HepG2 (cell line): ENCODE measurements at regions not wholly inside any gene's neighbourhood (a gene's known extent, or its start where the extent isn't known, plus 50 kb on each side); places are given as distances from the start of the nearest gene placed in this dataset.

ENCODE experiments used
- ATAC-seq: fragments of 200-7000 bp; cut with Tn5 transposase; 3 replicates; pipeline ENCODE4 v1.9.1; 2020; ENCODE audit warnings: mild to moderate bottlenecking, moderate library complexity
- BruUV-seq: library from RNA; stranded (reverse); fragments of 400-500 nt; replicated peaks from 2 replicates; lab custom pipeline; 2021; lab: Mats Ljungman, UMichigan
- CTCF ChIA-PET: fragments of 300-600 bp; formaldehyde crosslinking; extraction: SDS; loops from one replicate; lab custom pipeline; 2021; ENCODE audit warnings: low total read pairs, inconsistent platforms, low intra/inter-chr PET ratio; lab: Yijun Ruan, JAX
- POLR2A ChIA-PET: fragments of 350-600 bp; sonication (Branson Sonifier 250); formaldehyde crosslinking; loops from one replicate; lab custom pipeline; 2020; ENCODE audit warnings: antibody characterized with exemption, inconsistent platforms; lab: Yijun Ruan, JAX
- DNase-seq: peaks from one replicate; pipeline ENCODE4 v3.0.0-alpha.2; 2015; ENCODE audit warnings: low spot score
- FAIRE-seq: peaks from 3 replicates; lab custom pipeline; 2011; peaks lifted over from hg19 to GRCh38; lab: Jason Lieb, UNC
- H2AFZ ChIP-seq: one replicate; pipeline ENCODE4 v1.6.1; 2011; ENCODE audit warnings: low read length, inconsistent platforms
- H3K27ac ChIP-seq: fragments of 300-600 bp; 3 replicates; pipeline ENCODE4 v1.8.0; 2011; ENCODE audit warnings: mixed run types, mild to moderate bottlenecking, mixed read lengths, low read length, inconsistent platforms; ENCODE audit not compliant: insufficient read depth; ENCODE audit errors: extremely low read length
- H3K27me3 ChIP-seq, 2 experiments: fragments of 200-600 bp in 1 of 2; 2 replicates in 1 of 2; 3 replicates in 1 of 2; pipeline versions ENCODE4 v1.6.0 to v1.8.0; 2011; ENCODE audit warnings: low read length in 2 of 2, mild to moderate bottlenecking in 2 of 2, moderate library complexity in 2 of 2, inconsistent platforms in 1 of 2; ENCODE audit not compliant: insufficient read depth in 2 of 2, control insufficient read depth in 1 of 2
- H3K36me3 ChIP-seq, 2 experiments: fragments of 200-600 bp in 1 of 2; replicated peaks in 1 of 2; 2 replicates in 1 of 2; 3 replicates in 1 of 2; pipeline versions ENCODE4 v1.5.1 to v1.8.0; 2011; ENCODE audit warnings: low read length in 2 of 2, inconsistent platforms in 1 of 2; ENCODE audit not compliant: insufficient read depth in 2 of 2, control insufficient read depth in 1 of 2
- H3K4me1 ChIP-seq: 2 replicates; pipeline ENCODE4 v1.5.1; 2012; ENCODE audit warnings: low read length, inconsistent platforms; ENCODE audit not compliant: insufficient read depth
- H3K4me2 ChIP-seq: 2 replicates; pipeline ENCODE4 v1.6.0; 2011; ENCODE audit warnings: low read depth, low read length, inconsistent platforms
- H3K4me3 ChIP-seq, 3 experiments: fragments of 200-600 bp in 1 of 3; sonication (generic), shearing (Covaris generic) in 1 of 3; replicated peaks in 1 of 3; 2 replicates each; pipeline ENCODE4 v1.5.1; 2011 to 2016; ENCODE audit warnings: low read length in 3 of 3, inconsistent platforms in 2 of 3, low read depth in 2 of 3, mild to moderate bottlenecking in 2 of 3, control low read depth in 1 of 3, mixed read lengths in 1 of 3; ENCODE audit not compliant: insufficient read depth in 1 of 3
- H3K79me2 ChIP-seq: one replicate; pipeline ENCODE4 v1.6.1; 2011; ENCODE audit warnings: low read length, inconsistent platforms; ENCODE audit not compliant: insufficient read depth
- H3K9ac ChIP-seq: 2 replicates; pipeline ENCODE4 v1.6.0; 2011; ENCODE audit warnings: mild to moderate bottlenecking, low read depth, low read length, inconsistent platforms; ENCODE audit not compliant: insufficient read depth
- H3K9me3 ChIP-seq: 2 replicates; pipeline ENCODE4 v1.5.1; 2012; ENCODE audit warnings: mild to moderate bottlenecking, low read length
- H4K20me1 ChIP-seq: 2 replicates; pipeline ENCODE4 v1.6.0; 2011; ENCODE audit warnings: inconsistent platforms, mild to moderate bottlenecking, low read length, moderate library complexity; ENCODE audit not compliant: insufficient read depth
- FOXP1 ChIP-seq, 2 experiments: fragments of 450-650 bp in 1 of 2; IDR thresholded peaks; 2 replicates each; pipeline ENCODE4 v1.6.1; 2017 to 2018; ENCODE audit warnings: antibody characterized with exemption in 1 of 2
- NONO ChIP-seq, 2 experiments: fragments of 450-650 bp in 1 of 2; sonication (generic) in 1 of 2; formaldehyde crosslinking in 1 of 2; IDR thresholded peaks in 1 of 2; conservative IDR thresholded peaks in 1 of 2; 2 replicates each; pipeline versions ENCODE4 v1.6.1 to v1.8.0; 2017 to 2022; ENCODE audit warnings: mild to moderate bottlenecking in 1 of 2, missing genetic modification reagents in 1 of 2, moderate library complexity in 1 of 2
- SKI ChIP-seq: fragments of 450-650 bp; IDR thresholded peaks from one replicate; pipeline ENCODE4 v1.6.1; 2018; ENCODE audit warnings: mild to moderate bottlenecking; ENCODE audit not compliant: partially characterized antibody
- ZNF138 ChIP-seq: sonication (generic); formaldehyde crosslinking; IDR thresholded peaks from 2 replicates; pipeline ENCODE4 v1.5.0; 2020; ENCODE audit warnings: mild to moderate bottlenecking, low read depth, missing genetic modification reagents
- ZNF205 ChIP-seq: IDR thresholded peaks from 2 replicates; pipeline ENCODE4 v1.6.1; 2018; ENCODE audit warnings: missing biosample characterization, missing genetic modification reagents
- ZNF430 ChIP-seq: sonication (generic); formaldehyde crosslinking; IDR thresholded peaks from 2 replicates; pipeline ENCODE4 v1.9.0; 2021; ENCODE audit warnings: mild to moderate bottlenecking, missing genetic modification reagents
- ZNF777 ChIP-seq: sonication (generic); formaldehyde crosslinking; IDR thresholded peaks from 2 replicates; pipeline ENCODE4 v1.4.0; 2020; ENCODE audit warnings: missing genetic modification reagents
- WGBS: methylation state at CpG from one replicate; pipeline ENCODE4 v1.1.6; 2017; ENCODE audit warnings: low lambda C conversion rate; 5-methylcytosine and 5-hydroxymethylcytosine counted together
- in situ Hi-C: cut with HindIII; loops from 2 replicates; pipeline ENCODE4 v1.10.0; 2017; ENCODE audit warnings: low pct_unique_long_range_greater_than_20kb; ENCODE audit not compliant: extremely low pct_ligation_motif_present
- intact Hi-C: fragments of 100-400 bp; cut with micrococcal nuclease; formaldehyde crosslinking; loops from one replicate; pipeline ENCODE4 v1.10.0; 2022; ENCODE audit not compliant: unreplicated experiment
- TF ChIP-seq, protein P1 (sequence below): sonication (generic); formaldehyde crosslinking; IDR thresholded peaks from 2 replicates; pipeline ENCODE4 v1.5.0; 2020; ENCODE audit warnings: mild to moderate bottlenecking, missing genetic modification reagents, borderline replicate concordance

DNA sequence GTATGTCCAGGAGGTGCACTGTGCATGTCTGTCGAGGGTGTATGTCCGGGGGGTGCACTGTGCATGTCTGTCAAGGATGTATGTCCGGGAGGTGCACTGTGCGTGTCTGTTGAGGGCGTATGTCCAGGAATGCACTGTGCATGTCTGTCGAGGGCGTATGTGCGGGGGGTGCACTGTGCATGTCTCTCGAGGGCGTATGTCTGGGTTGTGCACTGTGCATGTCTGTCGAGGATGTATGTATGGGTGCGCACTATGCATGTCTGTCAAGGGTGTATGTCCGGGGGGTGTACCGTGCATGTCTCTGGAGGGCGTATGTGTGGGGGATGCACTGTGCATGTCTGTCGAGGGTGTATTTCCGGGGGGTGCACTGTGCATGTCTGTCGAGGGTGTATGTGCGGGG, 249.3 kb upstream of the MYT1L start:
- intact Hi-C loops: no loop called here
- no peak for DNase-seq
- ChIA-PET POLR2A (no interaction called here), CTCF (no interaction called here)
- Histone ChIP-seq H3K9me3 (no peaks in the 10 kb centered on the region), H3K27ac (no peak overlapping the region), H4K20me1 (no peaks in the 10 kb centered on the region; the same call in 1 of the 2 replicates)
- 38% methylated on average over 14 of the region's 19 CpGs for WGBS
- TF ChIP-seq ZNF430 (CRISPR knock-in tag): no peak
- TF ChIP-seq SKI: no peak
- TF ChIP-seq ZNF138 (CRISPR knock-in tag): no peak
- TF ChIP-seq NONO (IDR thresholded peaks at IDR 0.05): no peak
- TF ChIP-seq NONO (CRISPR knock-in tag; conservative IDR thresholded peaks at IDR 0.05): no peak
- TF ChIP-seq ZNF205 (CRISPR knock-in tag): no peak
- TF ChIP-seq, protein P1, sequence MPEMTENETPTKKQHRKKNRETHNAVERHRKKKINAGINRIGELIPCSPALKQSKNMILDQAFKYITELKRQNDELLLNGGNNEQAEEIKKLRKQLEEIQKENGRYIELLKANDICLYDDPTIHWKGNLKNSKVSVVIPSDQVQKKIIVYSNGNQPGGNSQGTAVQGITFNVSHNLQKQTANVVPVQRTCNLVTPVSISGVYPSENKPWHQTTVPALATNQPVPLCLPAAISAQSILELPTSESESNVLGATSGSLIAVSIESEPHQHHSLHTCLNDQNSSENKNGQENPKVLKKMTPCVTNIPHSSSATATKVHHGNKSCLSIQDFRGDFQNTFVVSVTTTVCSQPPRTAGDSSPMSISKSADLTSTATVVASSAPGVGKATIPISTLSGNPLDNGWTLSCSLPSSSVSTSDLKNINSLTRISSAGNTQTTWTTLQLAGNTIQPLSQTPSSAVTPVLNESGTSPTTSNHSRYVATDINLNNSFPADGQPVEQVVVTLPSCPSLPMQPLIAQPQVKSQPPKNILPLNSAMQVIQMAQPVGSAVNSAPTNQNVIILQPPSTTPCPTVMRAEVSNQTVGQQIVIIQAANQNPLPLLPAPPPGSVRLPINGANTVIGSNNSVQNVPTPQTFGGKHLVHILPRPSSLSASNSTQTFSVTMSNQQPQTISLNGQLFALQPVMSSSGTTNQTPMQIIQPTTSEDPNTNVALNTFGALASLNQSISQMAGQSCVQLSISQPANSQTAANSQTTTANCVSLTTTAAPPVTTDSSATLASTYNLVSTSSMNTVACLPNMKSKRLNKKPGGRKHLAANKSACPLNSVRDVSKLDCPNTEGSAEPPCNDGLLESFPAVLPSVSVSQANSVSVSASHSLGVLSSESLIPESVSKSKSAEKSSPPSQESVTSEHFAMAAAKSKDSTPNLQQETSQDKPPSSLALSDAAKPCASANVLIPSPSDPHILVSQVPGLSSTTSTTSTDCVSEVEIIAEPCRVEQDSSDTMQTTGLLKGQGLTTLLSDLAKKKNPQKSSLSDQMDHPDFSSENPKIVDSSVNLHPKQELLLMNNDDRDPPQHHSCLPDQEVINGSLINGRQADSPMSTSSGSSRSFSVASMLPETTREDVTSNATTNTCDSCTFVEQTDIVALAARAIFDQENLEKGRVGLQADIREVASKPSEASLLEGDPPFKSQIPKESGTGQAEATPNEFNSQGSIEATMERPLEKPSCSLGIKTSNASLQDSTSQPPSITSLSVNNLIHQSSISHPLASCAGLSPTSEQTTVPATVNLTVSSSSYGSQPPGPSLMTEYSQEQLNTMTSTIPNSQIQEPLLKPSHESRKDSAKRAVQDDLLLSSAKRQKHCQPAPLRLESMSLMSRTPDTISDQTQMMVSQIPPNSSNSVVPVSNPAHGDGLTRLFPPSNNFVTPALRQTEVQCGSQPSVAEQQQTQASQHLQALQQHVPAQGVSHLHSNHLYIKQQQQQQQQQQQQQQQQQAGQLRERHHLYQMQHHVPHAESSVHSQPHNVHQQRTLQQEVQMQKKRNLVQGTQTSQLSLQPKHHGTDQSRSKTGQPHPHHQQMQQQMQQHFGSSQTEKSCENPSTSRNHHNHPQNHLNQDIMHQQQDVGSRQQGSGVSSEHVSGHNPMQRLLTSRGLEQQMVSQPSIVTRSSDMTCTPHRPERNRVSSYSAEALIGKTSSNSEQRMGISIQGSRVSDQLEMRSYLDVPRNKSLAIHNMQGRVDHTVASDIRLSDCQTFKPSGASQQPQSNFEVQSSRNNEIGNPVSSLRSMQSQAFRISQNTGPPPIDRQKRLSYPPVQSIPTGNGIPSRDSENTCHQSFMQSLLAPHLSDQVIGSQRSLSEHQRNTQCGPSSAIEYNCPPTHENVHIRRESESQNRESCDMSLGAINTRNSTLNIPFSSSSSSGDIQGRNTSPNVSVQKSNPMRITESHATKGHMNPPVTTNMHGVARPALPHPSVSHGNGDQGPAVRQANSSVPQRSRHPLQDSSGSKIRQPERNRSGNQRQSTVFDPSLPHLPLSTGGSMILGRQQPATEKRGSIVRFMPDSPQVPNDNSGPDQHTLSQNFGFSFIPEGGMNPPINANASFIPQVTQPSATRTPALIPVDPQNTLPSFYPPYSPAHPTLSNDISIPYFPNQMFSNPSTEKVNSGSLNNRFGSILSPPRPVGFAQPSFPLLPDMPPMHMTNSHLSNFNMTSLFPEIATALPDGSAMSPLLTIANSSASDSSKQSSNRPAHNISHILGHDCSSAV (CRISPR knock-in tag): no peak
- no peak for TF ChIP-seq ZNF777 (CRISPR knock-in tag)
- no peak for TF ChIP-seq FOXP1 (IDR thresholded peaks at IDR 0.05)
- no peak for TF ChIP-seq FOXP1 (CRISPR knock-in tag; IDR thresholded peaks at IDR 0.05)
- TF ChIP-seq, all 625 proteins: peak for 0
- no peak overlapping the region for H3K9ac ChIP-seq
- no peak overlapping the region for H3K4me3 ChIP-seq
- in situ Hi-C loops: no loop called here
- no TSS peak for BruUV-seq
- H2AFZ ChIP-seq: no peak overlapping the region
- ATAC-seq (no peak), FAIRE-seq (no peak)
- H3K27me3 ChIP-seq: peaks cover 0 to 29% of the 10 kb centered on the region in 2 experiments; a peak in 2 of 5 replicates
- no peaks in the 10 kb centered on the region for H3K4me1 ChIP-seq
- no peak overlapping the region for H3K4me2 ChIP-seq
- H3K36me3 ChIP-seq: no peaks in the 10 kb centered on the region
- no peaks in the 10 kb centered on the region for H3K79me2 ChIP-seq
